ENCODE measurements at regions not wholly inside any gene's neighbourhood (a gene's known extent, or its start where the extent isn't known, plus 50 kb on each side); places are given as distances from the start of the nearest gene placed in this dataset.
"Not testable (repeated sequence)": the region's sequence is repeated elsewhere in the genome, so short reads cannot be mapped to it uniquely, and the experiment has no call there.

DNA sequence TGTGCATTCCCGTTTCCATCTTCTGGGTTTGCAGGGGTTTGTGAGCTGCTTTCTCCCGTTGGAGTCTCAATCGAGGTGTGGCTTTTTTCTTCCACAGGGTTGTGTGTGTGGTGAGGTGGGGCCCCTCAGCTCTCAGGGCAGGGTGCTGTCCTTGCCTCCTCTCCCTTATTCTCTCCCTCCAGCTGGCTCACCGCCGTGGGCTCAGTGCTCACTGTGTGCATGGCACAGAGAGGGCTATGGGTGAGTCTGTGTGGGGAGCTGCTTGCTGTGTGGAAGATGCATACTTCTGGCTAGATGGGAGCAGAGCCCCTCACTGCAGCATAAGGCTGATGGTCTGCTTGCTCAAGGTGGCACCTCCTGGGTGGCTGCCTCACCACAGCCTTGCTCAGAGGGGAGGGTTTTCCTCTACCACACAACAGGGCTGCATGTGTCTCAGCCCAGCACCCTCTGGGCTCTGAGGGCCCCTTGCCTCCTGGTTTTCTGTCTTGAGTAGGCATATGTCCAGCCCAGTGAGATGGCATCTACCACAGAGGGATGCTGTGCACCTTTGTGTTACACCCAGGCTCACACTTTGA, 203.1 kb upstream of the B3GAT1 start:
- ATAC-seq, result no peak

DNA sequence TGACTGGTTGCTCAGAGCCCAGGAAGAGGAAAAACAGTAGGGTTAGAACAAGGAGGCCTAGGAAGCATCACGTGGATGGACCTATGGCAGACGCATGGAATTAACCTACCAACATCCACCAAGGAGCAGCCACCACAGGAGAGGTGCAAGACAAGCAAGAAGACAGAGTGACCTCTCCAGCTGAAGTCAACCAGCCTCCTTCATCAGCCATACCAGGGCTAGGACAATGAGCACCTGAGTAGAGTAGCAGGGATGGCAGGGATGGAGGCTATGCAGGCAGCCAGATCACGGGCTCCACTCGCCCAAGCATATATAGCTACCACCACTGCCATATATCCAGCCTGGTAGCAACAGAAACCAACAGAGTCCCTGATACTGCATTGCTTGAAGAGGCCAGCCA, 202.1 kb upstream of the B3GAT1 start:
- ATAC-seq, result no peak

DNA sequence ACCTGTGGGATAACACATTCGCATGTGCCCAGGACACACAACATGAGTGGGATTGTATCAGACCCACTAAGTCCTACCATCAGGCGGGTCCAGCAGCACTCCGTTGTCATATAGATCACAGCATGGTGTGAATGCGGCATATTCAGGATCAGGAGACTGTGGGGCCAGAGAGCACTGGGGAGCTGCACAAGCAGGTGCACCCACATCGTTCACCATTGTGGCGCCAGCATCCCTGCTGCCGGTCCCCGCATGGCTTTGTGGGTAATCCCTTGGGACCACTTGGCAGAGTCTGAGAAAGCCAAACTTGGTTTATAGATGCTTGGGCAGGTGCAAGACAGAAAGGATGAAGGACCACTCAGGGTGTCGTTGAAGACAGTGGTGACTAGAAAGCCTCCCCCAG, 201.6 kb upstream of the B3GAT1 start:
- ATAC-seq, result no peak

DNA sequence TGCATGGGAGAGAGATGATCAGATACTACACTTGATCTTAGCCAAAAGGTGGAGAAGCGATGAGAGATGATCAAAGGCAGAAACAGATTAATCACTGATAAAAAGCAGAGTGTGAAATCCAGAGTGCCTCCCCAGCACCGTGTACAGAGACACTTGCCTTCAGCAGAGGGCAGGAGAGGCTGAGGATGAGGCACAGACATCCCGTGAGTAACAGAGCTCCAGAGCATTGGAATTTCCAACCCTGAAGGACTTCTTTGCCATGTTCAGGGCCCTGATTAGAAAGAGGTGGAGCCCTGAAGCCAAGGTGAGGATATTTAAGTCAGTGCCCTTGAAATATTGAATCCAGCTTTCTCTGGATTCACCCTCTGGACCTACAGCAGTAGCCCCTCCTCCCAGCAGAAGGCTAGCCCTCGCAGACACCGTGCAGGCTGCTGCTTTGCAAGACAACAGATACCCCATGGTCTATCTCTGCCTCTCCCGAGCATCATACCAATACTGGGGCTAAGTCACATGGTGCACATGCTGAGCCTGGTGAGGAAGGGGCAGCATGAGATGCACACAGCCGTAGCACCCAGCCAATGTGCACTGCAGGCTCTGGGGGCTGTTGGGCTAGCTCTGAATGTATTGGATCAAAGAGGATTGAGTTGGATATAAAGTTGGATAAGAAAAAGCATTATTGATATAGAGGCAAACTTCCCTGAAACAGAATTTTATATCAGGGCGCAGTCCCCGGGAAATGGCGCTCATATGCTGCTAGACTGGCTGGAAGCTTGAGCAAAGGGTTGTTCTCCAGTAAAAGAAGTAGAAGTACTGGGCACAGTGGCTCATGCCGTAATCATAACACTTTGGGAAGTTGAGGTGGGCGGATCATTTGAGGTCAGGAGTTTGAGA, 200.3 kb upstream of the B3GAT1 start:
- ATAC-seq, result no peak

DNA sequence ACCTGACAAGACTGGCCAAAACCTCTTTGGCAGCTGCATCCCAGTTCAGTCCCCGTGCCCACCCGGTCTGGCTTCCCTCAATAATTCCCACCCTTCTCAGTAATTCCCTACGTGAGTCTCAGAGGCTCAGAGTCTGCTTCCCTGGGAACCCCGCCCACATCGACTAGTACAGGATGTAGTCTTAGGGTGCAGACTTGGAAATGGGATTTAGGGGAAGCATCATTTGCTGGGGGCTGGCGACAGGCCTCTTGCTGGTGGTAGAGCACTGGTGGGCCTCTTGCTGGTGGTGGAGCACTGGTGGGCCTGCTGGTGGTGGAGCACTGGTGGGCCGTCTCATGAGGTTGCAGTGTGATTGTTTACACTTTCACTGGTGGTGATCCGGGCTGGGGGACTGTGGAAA, 199.5 kb upstream of the B3GAT1 start:
- ATAC-seq, result no peak

DNA sequence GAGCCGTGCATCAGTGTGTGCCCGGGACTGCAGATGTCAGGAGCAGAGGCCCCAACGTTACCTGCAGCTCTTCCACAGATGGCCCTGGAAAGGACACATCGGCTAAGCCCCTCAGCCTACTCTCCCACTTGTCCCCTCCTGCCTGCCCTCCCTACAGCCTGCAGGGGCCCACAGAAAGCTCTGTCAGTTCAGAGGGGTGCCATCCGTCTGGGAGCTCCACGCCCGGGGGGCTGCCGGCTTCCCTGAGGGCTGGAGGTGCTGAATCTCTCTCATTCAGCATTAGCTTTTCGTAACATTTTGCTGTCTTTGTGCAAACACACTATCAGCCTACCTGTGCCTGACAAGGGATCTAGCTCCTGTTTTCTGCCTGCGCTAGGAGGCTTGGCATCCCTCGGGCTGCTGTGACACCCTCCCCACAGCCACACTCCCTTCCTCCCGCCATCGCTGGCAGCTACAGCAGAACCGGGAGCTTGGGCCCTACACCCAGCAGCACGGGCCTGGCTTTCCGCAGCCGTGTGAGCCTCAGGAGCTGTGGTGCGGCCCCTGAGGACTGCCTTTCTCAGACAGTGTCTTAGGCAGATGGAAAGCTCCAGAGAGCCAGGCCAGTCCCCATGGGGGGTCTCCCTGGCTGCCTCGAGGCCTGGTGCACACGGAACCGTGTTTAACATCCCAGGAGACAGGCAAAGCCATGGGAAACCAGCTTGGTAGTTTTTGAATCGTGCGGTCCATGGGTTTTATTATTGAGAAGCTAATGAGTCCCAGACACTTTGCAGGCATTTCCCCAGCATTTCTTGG, 198.3 kb upstream of the B3GAT1 start:
- no peak for ATAC-seq

DNA sequence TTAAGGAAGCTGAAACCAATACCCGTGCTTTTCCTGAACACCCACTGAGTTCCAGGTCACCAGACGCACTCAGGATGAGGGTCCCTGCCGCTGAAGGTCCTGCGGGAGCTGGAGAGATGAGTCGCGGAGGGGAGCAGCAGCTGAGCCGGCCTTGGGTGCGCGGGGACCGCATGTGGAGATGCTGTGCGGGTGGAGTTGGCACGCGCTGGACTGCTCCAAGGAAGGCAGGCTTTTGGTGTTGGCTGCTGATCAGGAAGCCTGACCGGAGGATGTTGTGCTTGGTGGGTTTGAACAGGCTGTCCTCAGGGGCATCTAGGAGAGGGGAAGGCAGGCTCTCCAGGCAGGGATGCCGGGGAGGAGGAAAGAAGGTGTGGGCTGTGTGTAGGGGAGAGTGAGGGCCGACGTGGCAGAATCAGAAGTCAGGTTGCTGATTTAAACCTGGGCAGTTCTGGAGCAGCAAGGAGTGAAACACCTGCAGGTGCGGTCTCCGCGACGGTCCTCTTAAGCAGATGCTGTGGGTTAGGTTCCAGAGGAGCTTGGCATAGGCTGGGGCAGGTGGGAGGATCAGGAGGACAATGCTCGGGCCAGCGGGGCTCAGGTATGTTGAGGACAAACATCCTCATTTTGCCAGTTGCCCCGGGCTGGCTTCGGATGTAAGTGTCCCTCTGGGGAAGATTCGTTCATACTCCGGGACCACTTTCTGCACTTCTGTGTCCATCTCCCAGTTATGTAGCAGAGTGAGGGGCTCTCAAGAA, 197.5 kb upstream of the B3GAT1 start:
- no peak for ATAC-seq

DNA sequence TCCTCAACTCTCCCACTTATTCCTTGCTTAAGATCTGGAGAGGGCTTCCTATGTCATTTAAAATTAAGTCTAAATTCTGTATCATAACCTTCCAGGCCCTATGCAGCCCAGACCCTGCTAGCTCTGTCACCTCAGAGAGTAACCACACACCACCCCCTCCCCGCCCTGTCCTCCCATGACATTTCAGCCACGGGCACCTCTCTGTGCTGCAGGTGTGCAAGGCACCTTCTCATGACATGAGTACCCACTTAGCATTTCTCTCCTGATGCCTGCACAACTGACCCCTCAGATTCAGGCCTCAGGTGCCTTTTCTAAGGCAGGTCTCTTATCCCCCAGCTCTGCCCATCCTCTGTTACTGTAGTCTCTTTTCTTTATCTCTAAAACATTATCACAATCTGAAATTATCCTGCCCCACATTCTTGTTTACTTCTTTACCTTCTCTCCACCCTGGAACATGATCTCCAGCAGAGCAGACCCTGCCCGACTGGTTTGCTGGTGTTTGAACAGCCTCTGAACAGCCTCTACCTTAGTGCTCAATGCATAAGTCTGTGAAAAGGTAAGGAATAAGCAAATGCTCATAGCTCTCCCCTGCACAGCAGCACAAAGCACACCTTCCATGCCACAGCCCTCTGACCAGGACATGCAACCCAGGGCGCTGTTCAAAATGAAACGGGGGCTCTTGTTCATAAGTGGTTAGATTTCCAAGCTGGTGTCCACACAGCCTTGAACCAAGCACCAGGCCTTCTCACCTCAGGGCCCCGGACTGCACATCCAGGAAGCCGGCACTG, 196.1 kb upstream of the B3GAT1 start:
- no peak for ATAC-seq

DNA sequence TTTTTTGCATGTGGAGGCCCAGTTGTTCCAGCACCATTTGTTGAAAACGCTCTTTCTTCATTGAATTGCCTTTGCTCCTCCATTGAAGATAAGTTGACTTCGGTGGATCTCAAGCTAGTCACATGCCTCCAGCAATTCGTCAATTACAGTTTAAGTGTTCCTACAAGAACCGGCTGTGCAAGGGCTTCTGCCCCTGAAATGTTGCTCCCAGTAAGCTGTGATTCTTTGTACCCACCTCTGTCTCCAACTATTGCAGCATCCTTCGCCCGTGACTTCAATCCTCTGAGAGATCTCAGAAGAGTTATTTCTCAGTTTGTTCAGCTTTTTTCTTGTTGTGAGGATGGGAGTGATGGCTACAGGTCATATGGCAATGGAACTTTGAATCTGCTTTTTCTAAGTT, 194.2 kb upstream of the B3GAT1 start:
- no peak for ATAC-seq

DNA sequence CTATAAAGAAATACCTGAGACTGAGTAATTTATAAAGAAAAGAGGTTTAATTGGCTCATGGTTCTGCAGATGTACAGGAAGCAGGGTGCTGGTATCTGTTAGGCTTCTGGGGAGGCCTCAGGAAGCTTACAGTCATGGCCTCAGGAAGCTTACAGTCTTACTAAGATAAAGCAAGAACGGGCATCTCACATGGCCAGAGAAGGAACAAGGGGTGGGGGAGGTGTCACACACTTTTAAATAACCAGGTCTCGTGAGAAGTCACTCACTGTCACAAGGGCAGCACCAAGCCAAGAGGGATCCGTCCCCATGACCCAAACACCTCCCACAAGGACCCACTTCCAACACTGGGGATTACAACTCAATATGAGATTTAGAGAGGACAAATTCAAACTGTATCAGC, 192.8 kb upstream of the B3GAT1 start:
- no peak for ATAC-seq

DNA sequence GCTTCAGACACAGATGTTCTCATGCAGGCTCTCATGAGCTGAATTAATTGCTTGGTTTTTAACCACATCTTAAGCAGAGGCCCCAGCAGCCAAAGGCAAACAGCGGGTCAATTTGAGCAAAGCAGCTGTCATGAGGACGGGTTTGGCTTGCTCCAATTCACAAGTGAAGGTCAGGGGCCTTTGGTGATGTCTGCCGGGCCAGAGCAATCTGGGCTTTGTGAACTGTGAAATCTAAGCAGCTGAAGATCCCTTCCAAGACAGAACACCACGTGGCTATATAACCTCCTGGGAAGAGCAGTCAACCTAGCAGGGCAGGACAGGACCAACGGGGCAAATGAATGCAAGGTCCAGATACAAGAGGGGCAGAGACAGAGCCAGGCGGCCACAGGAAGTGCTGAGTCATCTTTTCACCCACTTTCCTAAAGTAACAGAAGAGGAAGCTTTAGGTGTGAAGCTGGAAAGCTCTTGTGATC, 187.3 kb upstream of the B3GAT1 start:
- ATAC-seq, result no peak

DNA sequence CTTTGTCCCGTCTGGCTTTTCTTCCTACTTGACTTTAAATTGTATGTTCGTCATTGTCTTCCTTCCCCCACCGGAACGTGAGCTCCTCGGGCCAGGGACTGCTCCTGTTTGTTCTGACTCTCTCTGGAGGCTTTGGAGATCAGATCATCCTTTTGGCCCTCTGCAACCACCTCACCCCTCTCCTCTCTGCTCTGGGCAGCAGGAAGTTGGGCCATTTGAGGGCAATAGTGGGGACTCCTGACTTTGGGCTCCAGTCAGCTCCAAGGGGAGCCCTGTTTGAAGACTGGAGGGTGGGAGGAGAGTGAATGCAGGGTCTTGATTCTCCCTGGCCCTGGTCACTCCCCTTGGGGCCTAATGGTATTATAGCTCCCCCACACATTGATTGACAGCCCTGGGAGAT, 186.3 kb upstream of the B3GAT1 start:
- no peak for ATAC-seq

DNA sequence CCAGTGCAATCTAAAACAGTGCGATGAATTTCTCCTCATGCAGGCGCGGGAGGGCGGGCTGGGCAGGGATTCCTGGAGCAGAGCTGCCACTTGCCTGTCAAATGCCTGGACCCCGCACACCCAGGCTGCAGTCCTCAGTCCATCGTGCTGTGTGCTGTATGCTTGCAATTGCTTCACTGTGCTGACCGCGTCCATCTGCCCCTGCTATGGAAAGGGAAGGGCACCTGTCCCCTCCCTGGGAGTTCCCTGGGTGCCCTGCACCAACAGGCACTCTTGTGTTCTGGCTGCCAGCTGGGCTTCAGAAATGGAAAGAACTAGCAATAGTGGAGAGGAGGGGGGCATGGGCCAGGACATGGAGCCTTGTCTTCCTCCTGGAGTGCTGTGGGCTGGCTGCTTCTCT, 185.4 kb upstream of the B3GAT1 start:
- ATAC-seq, result no peak

DNA sequence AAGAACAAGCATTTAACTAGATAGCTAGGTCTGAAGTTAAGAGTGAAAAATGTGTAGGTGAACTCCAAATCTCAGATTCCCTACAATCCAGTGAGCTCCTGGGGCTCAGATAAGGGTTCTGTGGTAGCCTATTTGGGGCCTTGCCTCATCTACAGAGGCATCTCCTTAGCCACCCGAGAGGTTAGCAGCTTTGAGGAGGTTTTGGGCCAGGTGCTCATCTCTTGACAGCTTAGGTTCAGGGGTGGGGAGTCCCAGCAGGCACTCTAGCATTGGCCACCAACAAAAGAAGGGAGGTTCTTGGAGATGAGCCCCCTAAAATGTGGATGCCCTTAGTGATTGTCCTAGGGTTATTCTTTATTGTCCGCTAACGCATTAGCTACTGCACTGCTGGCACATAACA, 184.4 kb upstream of the B3GAT1 start:
- ATAC-seq, result no peak

DNA sequence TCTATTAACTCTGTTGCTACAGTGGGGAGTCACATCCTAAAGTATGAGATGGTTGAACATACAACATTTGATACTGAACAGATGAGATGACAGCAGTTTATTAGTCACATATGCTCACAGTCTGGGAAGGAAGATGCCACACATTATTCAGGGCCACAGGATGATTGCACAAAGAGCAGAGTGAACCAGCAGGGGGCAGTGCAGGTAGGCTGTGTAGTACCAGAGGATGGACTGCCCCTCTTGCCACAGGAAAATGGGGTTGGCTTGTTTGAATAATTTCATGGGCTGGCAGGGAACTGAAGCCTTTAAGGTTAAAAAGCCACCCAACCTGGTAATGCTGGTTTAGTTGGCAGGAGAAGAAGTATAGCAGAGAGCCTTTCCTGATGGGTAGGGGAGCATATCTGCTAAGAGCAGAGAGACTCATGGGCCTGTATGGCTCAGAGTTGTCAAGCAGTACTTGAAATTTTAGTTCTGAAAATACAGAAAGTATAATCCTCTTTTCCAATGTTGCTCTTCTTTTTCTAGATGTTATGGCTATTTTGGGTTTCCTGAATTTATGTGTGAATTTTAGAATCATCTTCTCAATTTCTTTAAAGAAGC, 180.4 kb upstream of the B3GAT1 start:
- ATAC-seq, result no peak

DNA sequence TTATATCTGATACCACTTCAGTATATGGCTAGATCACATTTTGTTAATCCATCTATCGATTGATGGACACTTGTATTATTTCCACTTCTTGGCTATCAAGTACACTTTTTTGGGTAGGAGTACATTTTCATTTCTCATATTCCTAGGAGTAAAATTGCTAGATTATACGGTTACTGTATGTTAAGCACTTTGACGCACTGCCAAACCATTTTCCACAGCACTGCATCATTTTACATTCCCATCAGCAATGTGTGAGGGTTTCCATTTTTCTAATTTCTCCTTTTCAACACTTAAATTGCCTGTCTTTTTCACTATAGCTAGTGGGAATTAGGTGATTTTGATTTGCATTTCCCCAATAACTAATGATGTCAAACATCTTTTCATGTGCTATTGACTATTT, 179.3 kb upstream of the B3GAT1 start:
- no peak for ATAC-seq

DNA sequence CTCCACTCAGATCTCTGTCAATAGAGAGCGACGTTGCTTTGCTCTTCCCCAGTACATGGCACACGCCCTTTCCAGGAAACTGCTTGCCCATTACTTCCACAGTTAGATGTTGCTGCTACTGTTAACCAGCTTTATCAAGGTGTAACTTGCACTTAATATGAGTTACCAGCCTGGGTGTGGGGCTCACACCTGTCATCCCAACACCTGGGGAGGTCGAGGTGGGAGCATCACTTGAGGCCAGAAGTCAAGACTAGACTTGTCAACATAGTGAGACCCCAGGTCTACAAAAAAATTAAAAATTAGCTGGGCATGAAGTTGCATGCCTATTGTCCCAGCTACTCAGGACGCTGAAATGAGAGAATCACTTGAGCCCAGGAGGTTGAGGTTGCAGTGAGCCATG, 177.1 kb upstream of the B3GAT1 start:
- no peak for ATAC-seq

DNA sequence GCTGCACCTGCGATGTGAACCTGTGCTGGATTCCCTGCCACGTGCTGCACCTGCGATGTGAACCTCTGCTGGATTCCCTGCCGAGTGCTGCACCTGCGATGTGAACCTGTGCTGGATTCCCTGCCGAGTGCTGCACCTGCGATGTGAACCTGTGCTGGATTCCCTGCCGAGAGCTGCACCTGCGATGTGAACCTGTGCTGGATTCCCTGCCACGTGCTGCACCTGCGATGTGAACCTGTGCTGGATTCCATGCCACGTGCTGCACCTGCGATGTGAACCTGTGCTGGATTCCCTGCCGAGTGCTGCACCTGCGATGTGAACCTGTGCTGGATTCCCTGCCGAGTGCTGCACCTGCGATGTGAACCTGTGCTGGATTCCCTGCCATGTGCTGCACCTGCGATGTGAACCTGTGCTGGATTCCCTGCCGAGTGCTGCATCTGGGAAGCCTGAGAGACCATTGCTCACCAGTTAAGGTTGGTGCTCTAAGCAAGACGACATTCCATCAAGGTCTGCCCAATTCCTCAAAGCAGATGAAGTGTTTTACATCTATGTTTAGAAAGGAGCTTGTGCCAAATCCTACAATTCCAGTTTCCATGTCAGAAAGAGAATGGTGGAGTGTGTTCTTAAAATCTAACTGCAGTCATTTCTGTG, 176.5 kb upstream of the B3GAT1 start:
- ATAC-seq, result not testable (repeated sequence)

DNA sequence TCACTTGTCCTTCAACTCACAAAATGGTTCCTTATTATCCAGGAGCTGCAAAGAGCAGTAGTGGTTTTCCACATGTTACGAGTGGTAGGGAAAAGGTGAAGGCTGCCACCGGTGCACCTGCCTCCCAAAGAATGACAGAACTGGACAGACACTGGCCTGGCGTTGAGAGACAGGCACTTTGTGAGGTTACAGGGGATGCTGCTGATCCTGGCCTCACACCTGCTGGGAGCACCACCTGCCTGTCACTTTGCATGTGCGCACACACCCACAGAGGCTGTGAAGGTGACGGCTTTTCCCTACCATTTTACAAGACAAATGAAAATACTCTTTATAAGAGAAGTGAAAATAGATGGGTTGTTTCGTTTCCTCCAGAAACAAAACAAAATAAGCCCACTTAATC, 175.3 kb upstream of the B3GAT1 start:
- ATAC-seq, result no peak

DNA sequence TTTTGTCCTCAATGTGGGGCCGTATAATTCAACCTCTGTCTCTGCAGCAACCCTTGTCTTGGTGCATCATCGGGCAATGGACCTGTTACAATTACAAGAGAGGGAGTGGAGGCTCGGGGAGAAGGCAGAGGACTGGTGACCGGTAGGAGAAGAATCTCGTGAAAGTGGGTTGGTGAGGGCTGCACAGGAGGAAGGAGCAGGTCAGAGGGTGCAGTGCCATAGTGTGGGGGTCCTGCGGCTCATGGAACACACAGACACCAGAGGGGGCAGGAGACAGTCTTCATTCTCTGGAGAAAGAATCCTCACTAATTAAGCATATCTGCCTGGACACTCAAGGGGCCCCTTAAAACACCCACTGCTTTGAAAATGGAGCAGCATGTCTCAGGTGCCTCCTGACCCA, 174.7 kb upstream of the B3GAT1 start:
- no peak for ATAC-seq

Data from activated CD4-positive, CD25-positive, alpha-beta regulatory T cell treated with anti-CD3 and anti-CD28 coated beads, Interleukin-2, amount 50 U/mL, for 24 hours (primary cell).